Ovary (tissue), 3 donors: ENCODE measurements at regions not wholly inside any gene's neighbourhood (a gene's known extent, or its start where the extent isn't known, plus 50 kb on each side); places are given as distances from the start of the nearest gene placed in this dataset.

Experiments used
- CTCF ChIP-seq, 3 donors: fragments of 450-650 bp in 2 of 3; fragments of 200-600 bp in 1 of 3; IDR thresholded peaks; one replicate each; pipeline versions ENCODE4 v1.5.1 to v1.8.0; 2016 to 2022; ENCODE audit warnings: antibody characterized with exemption in 3 of 3, mild to moderate bottlenecking in 1 of 3
- EP300 ChIP-seq: sonication (generic); formaldehyde crosslinking; IDR thresholded peaks from one replicate; pipeline ENCODE4 v1.6.1; 2017; ENCODE audit warnings: antibody characterized with exemption
- POLR2A ChIP-seq: fragments of 450-650 bp; IDR thresholded peaks from one replicate; pipeline ENCODE4 v1.6.1; 2017; ENCODE audit warnings: antibody characterized with exemption, mild to moderate bottlenecking, moderate library complexity
- donor health status: DM: no; HTN: no; CAD: no.

DNA sequence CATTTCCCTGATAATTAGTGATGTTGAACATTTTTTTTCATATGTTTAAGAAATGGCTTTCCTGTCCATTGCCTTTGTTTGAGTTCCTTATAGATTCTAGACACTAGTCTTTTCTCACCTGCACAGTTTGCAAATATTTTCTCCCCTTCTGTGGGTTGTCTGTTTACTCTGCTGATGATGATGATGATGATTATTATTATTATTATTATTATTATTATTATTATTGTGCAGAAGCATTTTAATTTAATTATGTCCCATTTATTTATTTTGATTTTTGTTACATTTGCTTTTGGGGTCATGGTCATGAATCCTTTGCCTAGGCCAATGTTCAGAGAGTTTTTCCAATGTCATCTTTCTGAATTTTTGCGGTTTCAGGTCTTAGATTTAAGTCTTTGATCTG is 492.5 kb upstream of the TSHZ3 start:
- TF ChIP-seq CTCF (IDR thresholded peaks at IDR 0.05): no peak
- no peak for TF ChIP-seq POLR2A
- TF ChIP-seq EP300: no peak
